ENCODE measurements at regions not wholly inside any gene's neighbourhood (a gene's known extent, or its start where the extent isn't known, plus 50 kb on each side); places are given as distances from the start of the nearest gene placed in this dataset.

DNA sequence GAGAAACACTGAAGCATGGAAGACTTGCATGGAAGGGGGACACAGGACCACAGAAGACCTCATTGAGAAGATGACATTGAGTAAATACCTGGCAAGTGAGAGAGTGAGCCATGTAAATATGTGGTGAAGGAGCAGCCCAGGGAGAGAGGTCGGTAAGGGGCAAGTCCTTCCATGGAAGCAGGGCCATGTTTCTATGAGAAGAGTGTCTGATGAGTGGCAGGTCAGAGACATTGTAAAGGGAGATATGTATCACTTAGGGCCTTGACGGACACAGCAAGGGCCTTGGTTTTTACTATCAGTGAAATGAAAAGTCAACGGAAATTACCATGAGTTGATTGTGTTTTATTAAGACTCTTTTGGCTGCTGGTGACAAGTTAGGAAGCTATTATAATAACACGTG is 336.4 kb downstream of the PLK2 start:
- TF ChIP-seq, protein P1, sequence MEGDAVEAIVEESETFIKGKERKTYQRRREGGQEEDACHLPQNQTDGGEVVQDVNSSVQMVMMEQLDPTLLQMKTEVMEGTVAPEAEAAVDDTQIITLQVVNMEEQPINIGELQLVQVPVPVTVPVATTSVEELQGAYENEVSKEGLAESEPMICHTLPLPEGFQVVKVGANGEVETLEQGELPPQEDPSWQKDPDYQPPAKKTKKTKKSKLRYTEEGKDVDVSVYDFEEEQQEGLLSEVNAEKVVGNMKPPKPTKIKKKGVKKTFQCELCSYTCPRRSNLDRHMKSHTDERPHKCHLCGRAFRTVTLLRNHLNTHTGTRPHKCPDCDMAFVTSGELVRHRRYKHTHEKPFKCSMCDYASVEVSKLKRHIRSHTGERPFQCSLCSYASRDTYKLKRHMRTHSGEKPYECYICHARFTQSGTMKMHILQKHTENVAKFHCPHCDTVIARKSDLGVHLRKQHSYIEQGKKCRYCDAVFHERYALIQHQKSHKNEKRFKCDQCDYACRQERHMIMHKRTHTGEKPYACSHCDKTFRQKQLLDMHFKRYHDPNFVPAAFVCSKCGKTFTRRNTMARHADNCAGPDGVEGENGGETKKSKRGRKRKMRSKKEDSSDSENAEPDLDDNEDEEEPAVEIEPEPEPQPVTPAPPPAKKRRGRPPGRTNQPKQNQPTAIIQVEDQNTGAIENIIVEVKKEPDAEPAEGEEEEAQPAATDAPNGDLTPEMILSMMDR (IDR thresholded peaks at IDR 0.05; ENCODE audit: low read depth, low read length), result no peak
- TF ChIP-seq POLR2A (IDR thresholded peaks at IDR 0.05; ENCODE audit: extremely low read depth, insufficient read length), result no peak
- TF ChIP-seq, protein P2, sequence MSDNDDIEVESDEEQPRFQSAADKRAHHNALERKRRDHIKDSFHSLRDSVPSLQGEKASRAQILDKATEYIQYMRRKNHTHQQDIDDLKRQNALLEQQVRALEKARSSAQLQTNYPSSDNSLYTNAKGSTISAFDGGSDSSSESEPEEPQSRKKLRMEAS (IDR thresholded peaks at IDR 0.05; ENCODE audit: low read depth, low read length), result no peak
